ENCODE measurements at regions not wholly inside any gene's neighbourhood (a gene's known extent, or its start where the extent isn't known, plus 50 kb on each side); places are given as distances from the start of the nearest gene placed in this dataset.

- Histone ChIP-seq H3K36me3 (ENCODE audit: low read depth) (no peaks in the 10 kb centered on the region), H3K9me3 (ENCODE audit: severe bottlenecking) (no peaks in the 10 kb centered on the region), H3K27ac (ENCODE audit: poor library complexity, severe bottlenecking) (no peak overlapping the region), H3K4me1 (ENCODE audit: insufficient read depth, poor library complexity, severe bottlenecking) (no peaks in the 10 kb centered on the region), H3K27me3 (ENCODE audit: insufficient read depth, poor library complexity, severe bottlenecking) (peaks cover 2% of the 10 kb centered on the region), H3K4me3 (ENCODE audit: severe bottlenecking) (no peak overlapping the region)
- DNase-seq (ENCODE audit: low spot score) (no peak), ATAC-seq (ENCODE audit: low read depth) (no peak)
- no peak for TF ChIP-seq CTCF (IDR thresholded peaks at IDR 0.05; ENCODE audit: poor library complexity, severe bottlenecking)
Measured at GRCh38 chr10:91167406-91167805, 53.1 kb upstream of the PCGF5 start.

GRCh38 chr10:91170418-91170817 is 50.0 kb upstream of the PCGF5 start:
- Histone ChIP-seq H3K27me3 (ENCODE audit: insufficient read depth, poor library complexity, severe bottlenecking) (peaks cover 2% of the 10 kb centered on the region), H3K4me3 (ENCODE audit: severe bottlenecking) (no peak overlapping the region), H3K9me3 (ENCODE audit: severe bottlenecking) (no peaks in the 10 kb centered on the region), H3K36me3 (ENCODE audit: low read depth) (no peaks in the 10 kb centered on the region), H3K4me1 (ENCODE audit: insufficient read depth, poor library complexity, severe bottlenecking) (no peaks in the 10 kb centered on the region), H3K27ac (ENCODE audit: poor library complexity, severe bottlenecking) (no peak overlapping the region)
- TF ChIP-seq CTCF (IDR thresholded peaks at IDR 0.05; ENCODE audit: poor library complexity, severe bottlenecking): no peak
- DNase-seq (ENCODE audit: low spot score): no peak
- no peak for ATAC-seq (ENCODE audit: low read depth)
